GM12892 (cell line): ENCODE measurements at regions not wholly inside any gene's neighbourhood (a gene's known extent, or its start where the extent isn't known, plus 50 kb on each side); places are given as distances from the start of the nearest gene placed in this dataset.
"Not testable (repeated sequence)": the region's sequence is repeated elsewhere in the genome, so short reads cannot be mapped to it uniquely, and the experiment has no call there.

Experiments
- DNase-seq: peaks from one replicate; pipeline ENCODE4 v3.0.0; 2011; ENCODE audit not compliant: insufficient read length
- FAIRE-seq: peaks from 2 replicates; lab custom pipeline; 2011; peaks lifted over from hg19 to GRCh38; lab: Jason Lieb, UNC
- POLR2A ChIP-seq: IDR thresholded peaks from 2 replicates; pipeline ENCODE4 v1.6.1; 2011; ENCODE audit warnings: low read depth, low read length, control low read depth
- POLR2AphosphoS5 ChIP-seq: IDR thresholded peaks from 2 replicates; pipeline ENCODE4 v1.6.1; 2011; ENCODE audit warnings: low read depth, low read length, control low read depth
- TAF1 ChIP-seq: IDR thresholded peaks from 2 replicates; pipeline ENCODE4 v1.6.1; 2011; ENCODE audit warnings: low read depth, mild to moderate bottlenecking, control low read depth, low read length, borderline replicate concordance

- DNase-seq: no peak
- TF ChIP-seq POLR2A (no peak), POLR2AphosphoS5 (no peak), TAF1 (no peak)
- no peak for FAIRE-seq
Measured at GRCh38 chr7:93030605-93031225, 87.1 kb downstream of the SAMD9 start.

GRCh38 chr7:93029056-93029455 lies 88.7 kb downstream of the SAMD9 start:
- FAIRE-seq: no peak
- TF ChIP-seq TAF1 (no peak), POLR2AphosphoS5 (no peak), POLR2A (no peak)
- DNase-seq: no peak

GRCh38 chr7:93028610-93029009 lies 89.2 kb downstream of the SAMD9 start:
- TF ChIP-seq TAF1 (no peak), POLR2AphosphoS5 (no peak), POLR2A (no peak)
- FAIRE-seq: no peak
- no peak for DNase-seq

- DNase-seq (no peak), FAIRE-seq (no peak)
- TF ChIP-seq POLR2A (no peak), POLR2AphosphoS5 (no peak), TAF1 (no peak)
Measured at GRCh38 chr7:93027044-93027443, 90.7 kb downstream of the SAMD9 start.

- no peak for DNase-seq
- TF ChIP-seq TAF1 (no peak), POLR2AphosphoS5 (no peak), POLR2A (no peak)
- no peak for FAIRE-seq
Measured at GRCh38 chr7:93026425-93026824, 91.4 kb downstream of the SAMD9 start.

DNA sequence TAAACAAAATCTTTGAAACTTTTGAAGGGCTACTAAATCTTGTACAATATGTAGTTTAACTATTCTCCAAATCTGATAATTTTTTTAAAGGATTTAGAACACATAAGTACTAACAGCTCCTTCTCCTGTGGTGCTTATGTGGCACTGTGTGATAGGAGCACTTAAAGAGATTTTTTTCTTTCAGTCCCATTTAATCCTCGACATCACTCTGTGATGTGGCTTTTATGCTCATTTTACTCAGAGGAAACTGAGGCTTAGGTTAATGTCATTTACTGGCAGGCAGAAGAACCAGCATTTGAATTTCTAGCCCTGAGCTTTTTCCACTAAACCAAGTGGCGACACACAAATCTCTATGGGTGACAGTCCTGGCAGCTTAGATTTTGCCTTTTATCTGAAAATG lies 92.4 kb downstream of the SAMD9 start:
- FAIRE-seq (no peak), DNase-seq (no peak)
- TF ChIP-seq TAF1 (no peak), POLR2AphosphoS5 (no peak), POLR2A (no peak)

DNA sequence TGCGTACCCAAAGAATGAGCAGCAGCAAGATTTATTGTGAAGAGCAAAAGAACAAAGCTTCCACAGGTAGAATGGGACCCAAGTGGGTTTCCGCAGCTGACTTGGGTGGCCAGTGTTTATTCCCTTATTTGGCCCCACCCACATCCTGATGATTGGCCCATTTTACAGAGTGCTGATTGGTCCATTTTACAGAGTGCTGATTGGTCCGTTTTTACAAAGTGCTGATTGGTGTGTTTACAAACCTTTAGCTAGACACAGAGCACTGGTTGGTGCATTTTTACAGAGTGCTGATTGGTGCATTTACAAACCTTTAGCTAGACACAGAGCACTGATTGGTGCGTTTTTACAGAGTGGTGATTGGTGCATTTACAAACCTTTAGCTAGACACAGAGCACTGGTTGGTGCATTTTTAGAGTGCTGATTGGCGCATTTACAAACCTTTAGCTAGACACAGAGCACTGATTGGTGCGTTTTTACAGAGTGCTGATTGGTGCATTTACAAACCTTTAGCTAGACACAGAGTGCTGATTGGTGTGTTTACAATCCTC lies 94.8 kb downstream of the SAMD9 start:
- not testable (repeated sequence) for FAIRE-seq, DNase-seq

DNA sequence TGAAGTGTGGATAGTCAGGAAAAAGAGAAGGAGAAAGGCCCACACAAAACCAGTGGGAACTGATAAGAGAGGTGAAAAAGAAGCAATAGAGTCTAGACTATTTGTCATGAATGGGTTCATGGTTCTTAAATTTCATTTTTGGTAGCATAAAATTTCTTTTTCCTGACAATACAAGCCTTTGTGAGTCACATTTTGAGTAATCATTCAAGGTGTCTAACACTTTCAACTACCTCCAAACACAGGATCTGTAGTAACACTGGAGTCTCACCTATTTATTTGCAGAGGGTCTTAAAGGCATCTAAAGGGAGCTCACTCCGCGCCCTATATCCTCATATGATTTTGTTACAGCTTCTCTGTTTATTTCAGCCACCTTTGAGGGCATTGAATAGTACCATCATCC lies 96.0 kb downstream of the SAMD9 start:
- TF ChIP-seq POLR2AphosphoS5: no peak
- TF ChIP-seq POLR2A: no peak
- no peak for TF ChIP-seq TAF1
- FAIRE-seq (no peak), DNase-seq (no peak)

DNA sequence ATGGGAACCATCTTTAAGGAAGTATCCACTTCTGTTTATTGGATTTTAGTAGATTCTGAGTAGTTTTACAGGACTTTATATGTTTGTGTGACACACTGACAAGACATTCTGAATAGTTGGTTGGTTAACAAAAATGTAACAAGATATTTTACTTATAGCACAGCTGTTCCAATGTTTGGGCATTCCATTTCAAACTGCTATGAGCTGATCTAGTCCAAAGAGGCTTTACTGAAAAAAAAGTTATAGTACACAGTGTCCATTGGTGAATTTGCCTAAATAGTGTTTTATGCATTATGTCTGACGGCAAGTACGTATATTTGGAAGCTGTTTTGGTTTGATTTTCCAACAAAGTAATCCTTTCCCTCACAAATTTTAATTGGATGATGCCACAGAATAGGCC lies 99.1 kb downstream of the SAMD9 start:
- TF ChIP-seq POLR2A: no peak
- TF ChIP-seq POLR2AphosphoS5: no peak
- no peak for TF ChIP-seq TAF1
- DNase-seq (no peak), FAIRE-seq (no peak)

DNA sequence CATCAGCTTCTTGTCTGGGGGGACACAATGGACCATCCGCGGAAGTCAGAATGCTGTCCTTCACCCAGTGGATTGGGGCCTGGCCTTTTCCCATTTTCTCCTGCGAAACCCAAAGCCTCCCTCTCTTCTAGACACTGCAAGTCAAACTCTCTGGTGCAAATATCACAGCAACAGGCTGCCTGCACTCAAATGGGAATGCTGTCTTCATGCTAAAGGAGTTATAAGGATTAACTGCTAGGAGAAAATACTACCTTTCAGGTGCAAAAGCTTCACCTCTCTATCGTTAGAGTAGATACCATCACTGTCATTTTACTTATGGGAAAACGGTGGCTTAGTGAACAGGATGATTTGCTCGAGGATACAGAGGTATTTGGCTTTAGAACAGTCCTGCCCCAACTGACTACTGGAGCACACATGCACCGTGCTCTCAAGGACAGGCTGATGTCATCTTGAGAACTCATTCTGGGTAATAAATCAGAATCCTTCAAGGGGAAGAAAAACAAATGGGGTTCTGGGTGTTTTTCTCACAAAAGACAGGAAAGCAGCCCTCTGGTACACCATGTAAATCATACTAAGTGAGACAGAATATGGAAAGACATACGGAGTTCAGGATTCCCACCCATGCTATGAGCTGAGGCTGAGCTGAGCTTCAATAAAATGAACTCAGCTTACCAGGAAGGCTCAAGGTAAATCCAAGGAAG lies 100.9 kb downstream of the SAMD9 start:
- TF ChIP-seq POLR2AphosphoS5: no peak
- TF ChIP-seq POLR2A: no peak
- TF ChIP-seq TAF1: no peak
- no peak for FAIRE-seq
- DNase-seq: no peak

DNA sequence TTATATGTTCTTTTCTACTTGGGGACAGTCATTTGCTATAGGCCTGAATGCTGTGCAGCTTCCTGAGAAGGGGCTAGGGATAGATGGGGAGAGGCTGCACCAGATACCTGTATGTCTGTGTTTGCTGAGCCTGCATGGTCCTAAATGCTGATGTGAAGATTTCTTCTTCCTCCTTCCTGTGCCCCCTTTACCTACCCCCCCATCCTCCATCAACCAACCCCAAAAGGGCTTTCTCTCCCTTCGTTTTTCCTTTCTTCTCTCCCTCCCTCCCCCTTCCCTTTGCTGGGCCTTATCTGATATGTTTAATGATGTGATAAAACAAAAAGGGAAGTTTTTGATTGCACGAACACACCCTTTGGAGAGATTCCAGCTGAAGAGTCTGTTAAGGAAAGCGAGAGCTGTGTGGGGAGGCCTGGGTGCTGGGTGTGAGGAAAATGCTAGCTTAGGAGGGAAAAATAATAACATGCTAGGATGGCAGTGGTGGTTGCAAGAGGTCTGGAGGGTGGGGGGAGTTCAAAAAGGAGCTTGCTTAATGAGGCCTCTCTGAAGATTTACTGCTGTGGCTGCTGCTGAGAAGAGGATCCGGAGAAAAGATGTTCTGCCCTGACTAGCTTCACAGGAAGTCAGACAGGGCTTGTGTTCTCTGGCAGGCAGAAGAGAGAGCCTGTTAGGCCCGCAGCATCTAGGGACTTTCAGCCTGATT lies 101.8 kb downstream of the SAMD9 start:
- TF ChIP-seq TAF1 (no peak), POLR2A (no peak), POLR2AphosphoS5 (no peak)
- DNase-seq: no peak
- no peak for FAIRE-seq
